ENCODE measurements at regions not wholly inside any gene's neighbourhood (a gene's known extent, or its start where the extent isn't known, plus 50 kb on each side); places are given as distances from the start of the nearest gene placed in this dataset.

DNA sequence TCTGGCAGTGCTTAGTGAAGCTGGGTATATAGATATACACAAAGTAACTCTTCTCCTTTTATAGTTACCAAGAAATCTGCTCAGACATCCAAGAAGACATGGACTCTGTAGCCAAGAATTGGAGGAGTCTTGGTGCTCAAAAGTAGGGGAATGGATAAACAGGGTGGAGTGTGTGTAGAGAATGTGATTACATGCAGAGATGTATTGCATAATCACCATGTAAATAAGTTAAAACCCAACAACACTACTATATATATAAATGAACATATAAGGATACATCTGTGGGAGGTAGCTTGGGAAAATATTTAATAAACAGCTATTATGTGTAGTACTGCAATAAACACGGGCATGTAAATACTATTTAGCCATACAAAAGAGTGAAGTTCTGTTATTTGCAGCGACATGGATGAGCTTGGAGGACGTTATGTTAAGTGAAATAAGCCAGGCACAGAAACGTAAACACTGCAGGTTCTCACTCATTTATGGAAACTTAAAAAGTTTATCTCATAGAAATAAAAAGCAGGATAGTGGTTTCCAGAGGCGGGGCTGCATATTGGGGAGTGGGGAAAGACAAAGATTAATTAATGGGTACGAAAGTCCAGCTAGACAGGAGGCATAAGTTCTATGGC, 207.5 kb downstream of the TENT4A start:
- DNase-seq (ENCODE audit: low read depth in 2 of 2) = no peak

DNA sequence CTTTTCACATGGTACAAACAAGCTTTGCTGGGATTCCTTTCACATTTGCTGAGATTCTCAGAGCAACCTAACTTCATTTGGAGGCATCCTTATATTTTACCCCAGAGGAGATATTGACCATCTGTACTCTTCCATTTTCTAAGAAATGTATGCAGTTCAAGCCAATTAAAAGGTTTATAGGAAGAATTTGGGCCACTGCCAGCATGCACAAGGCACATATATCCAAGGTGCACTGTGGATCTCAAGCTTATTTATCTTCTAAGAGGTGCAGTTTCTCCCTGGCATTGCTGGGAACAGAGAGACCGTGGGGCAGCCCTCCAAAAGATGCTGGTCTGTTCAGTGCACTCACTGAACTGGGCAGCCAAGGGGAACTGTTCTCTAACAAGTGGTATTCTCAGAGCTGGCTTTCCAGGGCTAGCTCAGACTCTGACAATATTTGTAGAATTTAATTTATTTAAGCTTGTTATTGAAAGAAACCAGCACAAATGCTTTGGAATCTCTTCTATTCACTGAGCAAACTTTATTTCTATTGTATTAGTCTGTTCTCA, 213.3 kb downstream of the TENT4A start:
- no peak for DNase-seq (ENCODE audit: low read depth in 2 of 2)

DNA sequence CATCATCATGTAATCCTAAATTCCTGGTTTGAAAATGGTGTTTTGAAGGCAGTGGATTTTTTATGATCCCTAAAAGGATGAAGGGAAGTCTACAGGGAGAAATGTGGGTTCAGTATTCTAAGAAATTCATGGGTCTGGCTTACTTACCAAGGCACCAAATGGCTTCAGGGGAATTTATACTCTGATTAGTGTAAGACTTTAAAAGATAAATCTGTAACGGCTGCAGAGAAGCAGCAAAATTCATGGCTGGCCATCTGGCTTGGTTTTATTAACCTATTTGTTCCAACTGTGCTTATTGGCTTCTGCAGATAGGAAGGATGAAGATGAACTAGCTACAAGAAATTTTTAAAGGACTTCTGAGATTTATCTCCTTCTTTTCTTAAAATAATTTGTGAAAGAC, 222.8 kb downstream of the TENT4A start:
- no peak for DNase-seq (ENCODE audit: low read depth in 2 of 2)

DNA sequence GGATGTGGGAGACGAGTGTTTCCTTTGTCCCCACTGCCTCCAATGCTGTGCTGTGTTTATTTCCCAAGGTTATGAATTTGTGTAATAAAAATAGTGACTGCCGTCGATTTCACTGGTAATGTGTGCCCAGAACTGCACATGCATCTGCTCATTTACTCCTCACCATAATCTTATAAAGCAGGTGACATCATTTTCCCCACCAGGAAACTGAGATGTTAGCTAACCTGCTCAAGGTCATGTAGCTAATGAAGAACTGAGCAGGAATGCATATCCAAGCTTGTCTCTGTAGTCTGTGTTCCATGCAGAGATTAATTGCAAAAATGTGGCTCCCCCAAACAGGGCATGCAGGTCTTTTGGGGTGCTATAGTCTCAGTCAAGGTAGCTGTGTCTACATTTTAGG, 224.4 kb downstream of the TENT4A start:
- no peak for DNase-seq (ENCODE audit: low read depth in 2 of 2)

DNA sequence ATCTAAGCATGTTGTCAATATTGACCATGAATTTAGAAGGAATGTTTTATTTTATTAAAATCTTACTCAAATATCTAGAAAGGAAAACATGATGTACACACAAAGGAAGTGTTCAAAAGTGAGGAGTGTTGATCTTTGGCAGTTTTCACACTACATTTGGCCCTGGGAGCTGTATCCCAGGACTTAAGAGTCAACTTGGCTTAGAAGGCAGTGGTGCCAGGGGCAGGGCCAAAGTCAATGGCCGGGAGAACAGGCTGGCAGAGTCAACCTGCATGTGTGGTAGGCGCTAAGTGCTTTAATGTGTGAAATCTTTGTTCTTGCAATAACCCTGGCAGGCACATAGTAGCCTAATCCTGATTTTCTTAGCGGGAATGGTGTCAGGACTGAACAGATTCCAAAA, 228.4 kb downstream of the TENT4A start:
- no peak for DNase-seq (ENCODE audit: low read depth in 2 of 2)

DNA sequence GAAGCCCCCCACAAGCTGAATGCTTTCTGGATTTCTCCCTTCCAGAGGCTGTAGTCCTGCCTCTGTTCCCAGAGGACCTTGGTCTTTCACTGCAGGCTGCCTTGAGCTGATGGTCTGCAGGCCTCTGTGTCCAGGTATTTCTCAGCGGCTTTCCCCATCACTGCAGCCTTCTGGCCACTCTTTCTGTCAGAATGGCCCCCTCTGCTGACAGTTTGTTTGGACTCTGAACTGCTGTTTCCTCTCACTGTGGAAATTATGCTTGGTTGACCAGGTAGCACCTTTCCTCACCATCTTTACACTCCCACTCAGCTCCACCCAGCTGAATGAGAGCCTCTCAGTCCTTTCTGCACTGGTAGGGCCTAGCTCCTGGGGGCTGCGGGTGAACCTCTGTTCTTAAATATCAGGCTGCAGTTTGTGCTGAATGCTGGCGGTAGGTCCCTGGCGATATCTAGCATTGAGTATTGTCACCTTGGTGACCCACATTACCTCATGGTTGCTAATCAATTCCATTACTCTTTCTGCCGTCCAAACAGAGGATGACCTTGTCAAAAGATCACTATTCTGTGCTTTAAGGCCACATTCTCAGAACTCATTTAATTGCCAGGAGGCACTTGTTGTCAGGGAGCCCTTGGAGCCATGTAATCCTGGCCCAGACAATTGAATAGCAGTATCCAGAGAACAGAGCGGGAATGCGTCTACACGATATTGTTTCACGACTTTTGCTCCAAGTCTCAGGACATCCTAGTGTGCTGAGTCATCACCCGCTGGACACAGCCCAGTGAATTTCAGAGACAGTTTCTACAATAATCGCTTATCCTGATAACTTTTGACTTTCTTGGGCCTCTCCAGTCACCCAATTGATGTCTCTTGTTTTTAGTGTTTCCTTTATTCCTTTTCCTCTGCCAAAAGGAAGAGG, 230.2 kb downstream of the TENT4A start:
- no peak for DNase-seq (ENCODE audit: low read depth in 2 of 2)

DNA sequence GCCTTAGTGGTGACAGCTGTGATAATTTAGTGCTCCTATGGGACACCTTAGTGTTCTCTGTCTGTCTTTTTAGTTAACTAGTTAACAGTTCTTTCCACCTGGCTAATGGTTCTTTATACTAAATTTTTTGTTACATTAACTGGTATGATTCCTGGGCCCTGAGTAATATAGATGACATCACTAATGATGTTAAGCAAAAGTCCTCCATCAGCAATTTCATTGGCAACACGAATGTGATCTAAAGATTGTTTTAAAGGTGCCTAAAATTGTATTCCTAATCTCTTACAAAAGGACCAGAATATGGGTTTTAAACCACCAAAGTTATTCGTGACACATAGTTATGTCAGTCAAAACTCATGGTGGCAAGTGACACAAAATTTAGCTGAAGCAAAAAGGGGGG, 235.3 kb downstream of the TENT4A start:
- no peak for DNase-seq (ENCODE audit: low read depth in 2 of 2)

DNA sequence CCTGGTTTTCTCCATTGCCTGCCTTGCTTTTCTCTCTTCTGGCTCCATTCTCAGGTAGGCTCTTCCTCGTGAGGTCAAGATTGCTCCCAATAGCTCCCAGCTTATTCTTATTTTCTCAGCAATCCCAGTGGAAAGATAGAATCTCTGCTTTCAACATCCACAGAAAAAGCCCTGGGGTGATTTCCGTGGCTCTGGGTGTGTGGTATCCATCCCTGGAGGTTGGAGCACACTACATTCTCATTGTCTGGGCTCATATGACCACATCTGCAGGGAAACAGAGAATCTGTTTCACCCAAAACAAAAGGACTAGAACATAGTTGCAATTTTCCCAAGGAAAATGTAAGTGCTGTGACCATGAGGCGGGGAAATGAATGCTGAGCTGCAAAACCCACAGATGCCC, 236.0 kb downstream of the TENT4A start:
- DNase-seq (ENCODE audit: low read depth in 2 of 2) = no peak

DNA sequence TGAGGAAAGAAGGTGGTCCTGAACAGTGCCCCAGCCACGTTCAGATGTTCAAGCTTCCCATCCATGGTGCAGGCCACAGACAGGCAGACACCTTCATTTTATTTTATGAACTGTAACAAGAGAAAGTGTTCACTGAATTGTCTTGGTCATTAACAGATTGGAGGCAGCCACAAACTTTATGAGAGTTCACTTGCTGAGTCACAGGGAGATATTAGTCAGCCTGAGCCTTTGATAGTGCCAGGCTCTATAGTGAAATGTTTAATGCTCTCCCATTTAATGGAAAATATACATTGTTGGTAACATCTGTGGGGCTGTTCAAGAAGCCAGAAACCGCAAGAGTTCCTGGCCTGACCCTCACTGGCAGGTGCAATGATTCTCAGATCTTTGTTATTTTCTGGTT, 237.0 kb downstream of the TENT4A start:
- no peak for DNase-seq (ENCODE audit: low read depth in 2 of 2)

DNA sequence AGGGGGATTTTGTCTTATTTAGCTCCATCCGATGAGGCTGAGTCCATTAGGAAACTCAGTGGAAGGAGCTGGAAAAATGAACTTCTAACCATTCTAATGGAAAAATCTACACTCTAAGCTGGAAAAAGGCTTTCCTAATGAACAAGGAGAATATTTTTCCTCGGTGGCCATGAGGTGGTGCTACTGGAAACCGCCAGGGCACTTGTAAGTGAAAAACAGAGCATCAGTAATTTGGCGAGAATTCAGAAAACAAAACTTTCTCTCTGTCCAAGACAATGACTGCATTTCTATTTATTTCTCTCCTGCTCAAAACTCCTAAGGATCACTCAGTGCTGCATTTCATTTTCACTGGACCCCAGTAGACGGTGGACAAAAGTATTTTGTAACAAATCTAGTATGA, 237.6 kb downstream of the TENT4A start:
- no peak for DNase-seq (ENCODE audit: low read depth in 2 of 2)

DNA sequence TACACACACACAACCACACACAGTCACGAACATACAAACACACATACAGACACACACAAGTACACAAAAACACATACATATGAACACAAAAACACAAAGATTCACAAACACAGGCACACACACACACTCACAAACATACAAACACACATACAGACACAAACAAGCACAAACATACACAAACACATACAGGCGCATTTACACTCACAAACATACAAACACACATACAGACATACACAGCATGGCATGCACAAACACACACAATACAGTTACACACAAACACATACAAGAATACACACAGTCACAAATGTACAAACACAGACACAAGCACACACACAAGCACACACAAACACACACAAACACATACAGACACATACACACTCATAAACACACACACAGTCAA, 247.9 kb downstream of the TENT4A start:
- no peak for DNase-seq (ENCODE audit: low read depth in 2 of 2)

DNA sequence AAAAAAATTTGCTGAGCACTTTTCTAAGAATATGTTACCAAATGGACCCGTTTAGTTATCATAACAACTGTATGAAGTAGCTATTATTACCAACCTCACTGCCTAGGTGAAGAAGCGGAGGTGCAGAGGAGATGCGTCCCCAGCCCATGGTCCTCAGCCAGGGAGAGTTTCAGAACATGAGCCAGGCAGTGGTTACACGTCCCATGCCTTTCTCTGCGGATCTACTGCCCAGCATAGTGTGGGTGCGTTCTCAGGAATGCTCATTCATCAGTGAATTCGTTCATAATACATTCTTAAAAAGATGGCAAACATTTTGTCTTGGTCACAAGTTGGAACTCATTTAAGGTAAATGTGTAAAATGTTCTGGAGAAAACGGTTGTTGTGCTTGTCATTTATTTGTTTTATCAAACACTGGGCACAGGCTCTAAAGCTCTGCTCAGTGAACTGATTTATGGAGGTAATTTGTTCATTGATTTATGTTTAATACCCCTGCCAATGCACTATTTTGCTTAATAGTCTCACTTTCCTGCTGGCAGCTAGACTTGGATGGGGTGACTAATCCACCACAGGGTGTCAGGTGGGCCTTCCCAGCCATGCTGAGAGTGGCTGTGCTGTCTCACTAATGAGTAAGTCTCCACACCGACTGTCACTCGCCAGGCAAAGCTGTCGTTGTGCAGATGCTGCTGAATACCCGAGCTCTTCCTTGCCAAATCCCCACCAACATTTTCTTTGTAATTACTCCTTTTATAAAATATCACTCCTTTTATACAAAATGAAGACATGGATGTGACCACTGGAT, 248.8 kb downstream of the TENT4A start:
- DNase-seq (ENCODE audit: low read depth in 2 of 2) = no peak

DNA sequence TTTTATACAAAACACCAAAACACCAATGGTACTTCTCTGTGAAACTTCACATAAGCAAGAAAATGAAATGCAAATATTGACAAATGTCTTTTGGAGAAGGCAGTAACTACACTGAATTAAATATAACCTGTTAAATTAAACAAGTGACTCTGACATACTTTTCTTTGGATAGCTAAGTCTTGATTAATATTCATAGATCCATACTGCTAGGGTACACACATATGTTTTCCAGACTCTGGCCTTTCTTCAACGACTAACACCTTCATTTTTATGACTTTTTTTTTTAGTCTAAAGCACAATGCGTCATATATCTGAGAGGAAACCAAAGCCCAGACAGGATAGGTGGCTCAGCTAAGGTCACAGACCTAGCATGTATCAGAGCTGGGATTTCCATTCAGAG, 263.7 kb downstream of the TENT4A start:
- DNase-seq (ENCODE audit: low read depth in 2 of 2) = no peak

DNA sequence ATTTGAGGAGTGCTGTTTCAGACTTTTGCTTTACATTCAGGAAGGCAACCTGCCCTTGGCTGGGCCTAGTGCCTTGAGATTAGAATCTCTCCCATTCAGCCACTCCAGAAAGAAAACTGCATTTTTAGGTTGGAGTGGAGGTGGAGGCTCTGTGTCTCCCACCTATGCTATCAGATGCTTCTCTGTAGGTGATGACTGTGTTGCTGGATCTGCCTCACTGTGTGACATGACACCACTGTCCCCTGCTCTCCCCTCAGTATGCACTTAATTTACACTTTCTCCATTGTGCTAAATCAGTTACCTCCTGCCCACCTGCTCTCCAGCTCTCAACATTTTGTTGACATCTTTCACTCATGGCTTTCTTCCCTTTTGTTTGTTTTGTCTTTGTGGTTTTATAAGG, 265.8 kb downstream of the TENT4A start:
- no peak for DNase-seq (ENCODE audit: low read depth in 2 of 2)

DNA sequence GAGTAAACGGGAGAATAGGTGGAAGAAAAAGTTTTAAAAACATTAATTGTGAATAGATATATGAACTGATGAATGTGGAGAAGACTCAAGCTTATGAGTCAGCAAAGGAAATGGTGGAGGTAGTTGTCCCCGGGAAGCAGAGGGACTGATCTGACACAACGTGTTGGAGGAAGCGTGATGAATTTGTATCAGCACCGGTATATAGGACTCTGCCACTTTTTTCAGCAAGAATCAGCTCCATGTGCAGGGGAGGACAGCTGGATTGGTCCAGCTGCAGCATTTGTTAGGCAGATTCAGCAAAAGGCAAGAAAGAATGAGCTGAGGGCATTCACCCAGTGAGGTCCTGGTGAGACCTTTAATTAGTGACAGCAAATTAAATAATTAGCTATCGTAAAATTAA, 276.0 kb downstream of the TENT4A start:
- no peak for DNase-seq (ENCODE audit: low read depth in 2 of 2)

DNA sequence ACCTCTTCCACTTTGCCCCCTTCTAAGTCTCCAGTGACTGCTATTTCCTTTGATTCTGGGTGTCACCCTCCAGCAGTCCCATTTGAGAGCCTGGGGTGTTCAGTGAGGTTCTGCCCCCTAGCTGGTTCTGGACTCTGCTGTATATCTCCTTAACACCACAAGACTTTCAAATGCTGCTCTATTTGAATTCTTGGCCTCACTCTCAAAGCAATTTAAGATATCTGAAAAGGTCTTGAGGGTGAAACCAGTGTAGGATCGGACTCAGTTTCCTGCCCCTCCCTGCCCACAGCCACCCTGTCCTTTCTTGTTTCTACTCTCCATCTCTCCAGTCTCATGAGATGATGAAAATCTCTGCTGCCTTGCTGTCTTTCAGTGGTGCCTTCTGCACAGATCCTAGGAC, 280.9 kb downstream of the TENT4A start:
- no peak for DNase-seq (ENCODE audit: low read depth in 2 of 2)

DNA sequence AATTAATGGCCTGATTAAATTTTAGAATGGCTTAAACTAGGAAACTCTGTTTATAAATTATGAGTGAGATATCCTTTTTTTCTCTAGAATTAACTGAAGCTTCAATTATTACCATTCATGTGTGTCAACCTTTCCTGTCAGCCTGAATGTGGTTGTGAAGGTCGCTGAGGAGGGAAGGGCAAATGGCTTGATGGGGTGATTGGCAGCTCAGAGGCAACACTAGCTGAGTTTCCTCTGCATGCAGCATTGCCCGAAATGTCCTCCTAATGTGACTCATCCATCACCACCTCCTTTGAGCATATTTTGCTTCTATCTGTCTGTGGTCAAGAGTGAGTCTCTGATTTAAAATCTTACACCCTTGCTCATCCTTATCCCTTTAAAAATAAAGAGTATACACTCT, 281.9 kb downstream of the TENT4A start:
- DNase-seq (ENCODE audit: low read depth in 2 of 2) = no peak

DNA sequence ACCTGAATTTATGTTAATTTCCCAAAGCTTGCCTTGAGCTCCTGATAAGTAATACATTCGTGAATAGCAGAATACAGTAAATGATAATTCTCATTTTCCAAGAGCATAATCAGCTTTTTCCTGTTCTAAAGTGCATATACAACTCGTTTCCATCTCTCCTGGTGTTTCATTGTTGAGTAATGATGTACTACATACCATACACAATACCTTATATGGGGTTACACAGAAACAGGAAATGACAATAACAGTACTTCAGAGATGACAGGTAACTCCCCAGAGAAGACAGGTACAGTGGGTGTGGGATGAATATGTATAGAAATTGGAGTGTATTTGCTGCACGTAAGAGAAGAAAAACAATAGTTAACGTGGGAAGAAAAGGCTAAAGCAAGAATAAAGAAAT, 287.1 kb downstream of the TENT4A start:
- no peak for DNase-seq (ENCODE audit: low read depth in 2 of 2)

DNA sequence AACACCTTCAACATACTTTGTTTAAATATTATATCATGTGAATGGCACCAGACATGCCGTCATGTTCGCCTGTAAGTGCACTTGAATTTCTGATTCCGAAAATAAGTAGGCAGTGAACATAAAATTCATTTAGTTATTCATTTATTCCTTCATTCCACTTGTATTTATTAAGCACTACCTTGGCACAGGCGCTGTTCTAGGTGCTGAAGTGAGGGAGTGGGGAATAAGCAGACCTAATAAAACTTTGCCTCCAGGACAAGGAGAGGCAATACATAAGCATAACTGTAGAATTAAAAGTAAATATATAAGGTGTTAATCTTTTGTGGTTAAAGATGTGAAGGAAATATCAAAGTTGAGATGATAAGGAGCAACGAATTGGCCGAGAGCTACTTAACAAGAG, 297.4 kb downstream of the TENT4A start:
- DNase-seq (ENCODE audit: low read depth in 2 of 2) = no peak

DNA sequence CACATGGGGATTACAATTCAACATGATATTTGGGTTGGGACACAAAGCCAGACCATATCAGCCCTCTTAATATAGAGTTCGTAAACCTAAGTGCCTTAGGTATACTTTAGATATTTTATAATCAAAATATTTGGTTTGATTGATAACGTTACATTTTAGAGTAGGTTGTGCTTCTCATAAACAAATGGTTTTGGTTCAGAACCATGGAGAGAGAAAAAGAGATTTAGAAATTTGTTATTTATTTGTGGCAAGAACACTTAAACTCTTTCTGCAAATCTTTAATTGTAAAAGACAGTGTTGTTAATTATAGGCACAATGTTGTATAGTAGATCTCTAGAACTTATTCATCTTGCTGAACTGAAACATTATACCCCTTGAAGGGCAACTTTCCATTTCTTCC, 298.8 kb downstream of the TENT4A start:
- DNase-seq (ENCODE audit: low read depth in 2 of 2) = no peak

DNA sequence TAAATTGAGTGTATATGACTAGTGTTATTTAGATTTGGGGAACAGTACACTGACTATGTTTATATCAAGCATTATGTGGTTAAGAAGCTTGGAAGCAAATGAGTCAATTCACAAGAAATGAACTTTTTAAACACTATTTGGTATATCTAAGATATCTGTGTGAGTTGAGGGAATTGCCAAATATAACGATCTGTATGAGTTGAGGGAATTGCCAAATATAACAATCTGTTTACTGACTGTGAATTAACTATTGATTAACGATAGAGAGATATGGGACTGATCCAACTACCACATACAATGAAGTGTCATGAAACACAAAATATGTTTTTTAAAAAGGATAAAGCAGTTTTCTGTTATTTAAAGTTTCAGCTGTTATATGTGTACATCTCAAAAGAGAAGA, 301.4 kb downstream of the TENT4A start:
- DNase-seq (ENCODE audit: low read depth in 2 of 2) = no peak

DNA sequence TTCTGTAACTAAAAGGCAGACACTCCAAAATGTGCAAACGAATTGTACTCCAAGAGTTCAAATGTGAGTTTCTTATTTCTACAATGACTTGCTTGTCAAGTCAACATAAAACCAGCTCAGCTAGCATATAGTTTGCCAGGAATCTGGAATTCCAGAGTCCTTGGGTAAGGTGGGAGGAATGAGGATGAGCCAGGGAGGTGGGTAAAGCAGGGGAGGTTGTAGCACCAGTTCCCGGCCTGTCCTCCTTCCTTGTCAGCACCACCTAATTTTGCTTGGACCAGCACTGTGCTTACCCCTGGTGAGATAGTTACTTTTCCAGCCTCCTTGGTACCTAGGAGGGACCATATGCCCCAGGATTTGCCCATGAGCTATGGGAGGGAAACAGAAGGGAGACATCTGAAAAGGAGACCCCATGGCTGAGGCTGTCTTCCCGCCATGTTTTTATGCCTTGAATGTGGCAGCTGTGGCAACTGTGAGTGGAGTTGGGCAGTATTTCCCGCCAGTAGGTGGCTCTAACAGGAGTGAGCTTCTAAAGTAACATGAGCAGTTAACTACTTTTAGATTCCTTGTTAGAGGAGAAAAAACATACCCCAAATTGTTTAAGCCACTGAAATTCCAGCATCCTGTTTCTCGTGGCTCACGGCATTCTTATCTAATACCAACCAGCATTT, 302.5 kb downstream of the TENT4A start:
- DNase-seq (ENCODE audit: low read depth in 2 of 2) = no peak
